GM19238 (cell line): ENCODE measurements at regions not wholly inside any gene's neighbourhood (a gene's known extent, or its start where the extent isn't known, plus 50 kb on each side); places are given as distances from the start of the nearest gene placed in this dataset.
"Not testable (repeated sequence)": the region's sequence is repeated elsewhere in the genome, so short reads cannot be mapped to it uniquely, and the experiment has no call there.

Source experiments
- DNase-seq: peaks from one replicate; pipeline ENCODE4 v3.0.0; 2011; ENCODE audit warnings: low spot score; ENCODE audit not compliant: insufficient read length

GRCh38 chr4:72942565-72942964, 127.0 kb downstream of the COX18 start:
- no peak for DNase-seq

GRCh38 chr4:72938516-72938915, 131.0 kb downstream of the COX18 start:
- DNase-seq: no peak

GRCh38 chr4:72935462-72935861, 134.1 kb downstream of the COX18 start:
- DNase-seq: no peak

GRCh38 chr4:72933029-72933428, 136.5 kb downstream of the COX18 start:
- no peak for DNase-seq

GRCh38 chr4:72931346-72931745, 138.2 kb downstream of the COX18 start:
- no peak for DNase-seq

GRCh38 chr4:72929596-72930274, 139.8 kb downstream of the COX18 start:
- not testable (repeated sequence) for DNase-seq

GRCh38 chr4:72924814-72925213, 144.7 kb downstream of the COX18 start:
- DNase-seq: no peak

GRCh38 chr4:72919937-72920336, 149.6 kb downstream of the COX18 start:
- DNase-seq: no peak

GRCh38 chr4:72919464-72919863, 150.1 kb downstream of the COX18 start:
- no peak for DNase-seq

GRCh38 chr4:72918362-72918761, 151.2 kb downstream of the COX18 start:
- DNase-seq: no peak

GRCh38 chr4:72911316-72911715, 158.2 kb downstream of the COX18 start:
- DNase-seq: no peak

GRCh38 chr4:72909461-72909860, 160.1 kb downstream of the COX18 start:
- no peak for DNase-seq

- DNase-seq: no peak
Measured at GRCh38 chr4:72902354-72902753, 167.2 kb downstream of the COX18 start.

GRCh38 chr4:72901553-72901952, 168.0 kb downstream of the COX18 start:
- DNase-seq: no peak

GRCh38 chr4:72900952-72901351, 168.6 kb downstream of the COX18 start:
- DNase-seq: no peak

GRCh38 chr4:72899621-72900020, 169.9 kb downstream of the COX18 start:
- DNase-seq: no peak

GRCh38 chr4:72899214-72899613, 170.3 kb downstream of the COX18 start:
- DNase-seq: no peak

- DNase-seq: no peak
Measured at GRCh38 chr4:72896515-72896914, 173.0 kb downstream of the COX18 start.

GRCh38 chr4:72895408-72895807, 174.1 kb downstream of the COX18 start:
- no peak for DNase-seq

GRCh38 chr4:72893354-72894066, 176.0 kb downstream of the COX18 start:
- DNase-seq: no peak

- DNase-seq: no peak
Measured at GRCh38 chr4:72888331-72888730, 181.2 kb downstream of the COX18 start.

- DNase-seq: no peak
Measured at GRCh38 chr4:72887152-72887551, 182.4 kb downstream of the COX18 start.

GRCh38 chr4:72886602-72887001, 182.9 kb downstream of the COX18 start:
- DNase-seq: no peak
